ENCODE measurements at regions not wholly inside any gene's neighbourhood (a gene's known extent, or its start where the extent isn't known, plus 50 kb on each side); places are given as distances from the start of the nearest gene placed in this dataset.

DNA sequence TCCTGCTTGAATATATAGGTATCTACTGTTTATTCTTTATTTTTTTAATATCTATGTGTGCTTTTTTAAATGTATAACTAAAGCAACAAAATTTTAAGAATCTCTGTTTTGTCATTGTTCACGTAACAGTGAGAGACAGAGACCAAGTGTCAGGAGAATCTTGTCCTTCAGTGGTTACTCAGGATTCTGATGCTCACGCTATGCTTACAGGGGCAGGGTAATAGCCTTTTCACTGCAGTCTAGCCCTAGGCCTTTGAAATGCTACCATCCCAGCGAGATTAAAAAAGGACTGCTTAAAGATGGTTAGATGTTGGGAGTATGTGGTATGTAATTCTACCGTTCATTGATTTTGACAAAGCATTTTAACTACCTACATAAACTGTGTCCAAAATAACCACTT, 71.6 kb upstream of the EGFR start:
- TF ChIP-seq, protein P1, sequence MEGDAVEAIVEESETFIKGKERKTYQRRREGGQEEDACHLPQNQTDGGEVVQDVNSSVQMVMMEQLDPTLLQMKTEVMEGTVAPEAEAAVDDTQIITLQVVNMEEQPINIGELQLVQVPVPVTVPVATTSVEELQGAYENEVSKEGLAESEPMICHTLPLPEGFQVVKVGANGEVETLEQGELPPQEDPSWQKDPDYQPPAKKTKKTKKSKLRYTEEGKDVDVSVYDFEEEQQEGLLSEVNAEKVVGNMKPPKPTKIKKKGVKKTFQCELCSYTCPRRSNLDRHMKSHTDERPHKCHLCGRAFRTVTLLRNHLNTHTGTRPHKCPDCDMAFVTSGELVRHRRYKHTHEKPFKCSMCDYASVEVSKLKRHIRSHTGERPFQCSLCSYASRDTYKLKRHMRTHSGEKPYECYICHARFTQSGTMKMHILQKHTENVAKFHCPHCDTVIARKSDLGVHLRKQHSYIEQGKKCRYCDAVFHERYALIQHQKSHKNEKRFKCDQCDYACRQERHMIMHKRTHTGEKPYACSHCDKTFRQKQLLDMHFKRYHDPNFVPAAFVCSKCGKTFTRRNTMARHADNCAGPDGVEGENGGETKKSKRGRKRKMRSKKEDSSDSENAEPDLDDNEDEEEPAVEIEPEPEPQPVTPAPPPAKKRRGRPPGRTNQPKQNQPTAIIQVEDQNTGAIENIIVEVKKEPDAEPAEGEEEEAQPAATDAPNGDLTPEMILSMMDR (conservative IDR thresholded peaks at IDR 0.05 in 1 of 2, IDR thresholded peaks at IDR 0.05 in 1 of 2; ENCODE audit: low read depth in 1 of 2, low read length in 2 of 2), result no peak
- TF ChIP-seq EZH2 (IDR thresholded peaks at IDR 0.05; ENCODE audit: low read length, missing control alignments), result no peak

Data from fibroblast of lung (primary cell).